GM19397 (cell line): ENCODE measurements at regions not wholly inside any gene's neighbourhood (a gene's known extent, or its start where the extent isn't known, plus 50 kb on each side); places are given as distances from the start of the nearest gene placed in this dataset.

ENCODE experiments used
- ATAC-seq: cut with Tn5 transposase; IDR thresholded peaks from one replicate; pipeline ENCODE4 v1.9.1; 2021; ENCODE audit warnings: mild to moderate bottlenecking, moderate library complexity; ENCODE audit not compliant: unreplicated experiment

DNA sequence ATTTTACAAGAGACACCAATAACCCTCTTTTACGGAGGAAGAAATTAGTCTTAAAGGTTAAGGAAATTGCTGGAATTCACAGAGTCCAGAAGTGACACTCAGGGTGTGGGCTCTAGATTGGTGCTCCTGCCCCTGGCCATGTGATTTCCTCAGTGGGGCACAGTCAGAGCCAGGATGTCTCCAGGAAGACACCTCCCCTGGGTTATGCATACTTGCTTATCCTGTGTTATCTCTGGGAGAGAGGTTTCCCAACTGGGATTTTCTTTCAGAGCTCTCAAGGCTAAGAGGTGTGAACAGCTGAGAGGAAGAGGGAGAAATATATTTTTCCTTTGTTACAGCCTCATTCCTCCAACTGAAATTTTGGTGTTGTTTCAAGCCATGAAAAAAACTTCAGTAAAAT lies 125.6 kb upstream of the CELF4 start:
- no peak for ATAC-seq

DNA sequence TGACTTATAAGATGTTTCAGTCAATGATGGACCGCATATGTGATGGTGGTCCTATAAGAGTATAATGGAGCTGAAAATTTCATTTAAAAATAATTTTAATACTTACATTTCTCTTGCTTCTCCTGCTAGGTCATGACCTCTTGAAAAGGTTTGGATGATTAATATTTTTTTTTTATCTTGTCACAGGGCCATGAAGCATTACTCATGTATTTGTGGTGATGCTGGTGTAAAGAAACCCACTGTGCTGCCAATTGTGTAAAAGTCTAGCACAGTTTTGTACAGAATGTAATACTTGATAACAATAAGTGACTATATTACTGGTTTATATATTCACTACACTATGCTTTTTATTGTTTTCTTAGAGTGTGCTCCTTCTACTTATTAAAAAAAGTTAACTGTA lies 124.2 kb upstream of the CELF4 start:
- ATAC-seq = no peak

DNA sequence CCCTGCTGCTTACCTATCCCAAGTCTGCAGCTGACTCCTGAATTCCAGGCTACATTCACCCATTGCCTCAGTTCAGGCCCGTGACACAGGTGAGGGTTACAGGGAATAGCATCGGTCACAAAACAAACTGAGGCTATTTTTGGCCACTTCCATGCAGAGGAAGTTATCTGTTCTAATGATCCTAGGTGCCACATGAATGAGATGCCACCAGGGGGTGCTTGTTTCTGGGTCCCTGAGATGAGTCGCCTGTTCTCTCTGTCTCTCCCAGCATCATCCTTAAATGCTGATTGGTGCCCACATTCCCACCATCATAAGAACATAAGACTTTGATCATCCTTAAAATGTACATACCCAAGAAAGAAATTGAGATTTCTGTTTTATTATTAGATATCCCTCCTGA lies 119.0 kb upstream of the CELF4 start:
- no peak for ATAC-seq

DNA sequence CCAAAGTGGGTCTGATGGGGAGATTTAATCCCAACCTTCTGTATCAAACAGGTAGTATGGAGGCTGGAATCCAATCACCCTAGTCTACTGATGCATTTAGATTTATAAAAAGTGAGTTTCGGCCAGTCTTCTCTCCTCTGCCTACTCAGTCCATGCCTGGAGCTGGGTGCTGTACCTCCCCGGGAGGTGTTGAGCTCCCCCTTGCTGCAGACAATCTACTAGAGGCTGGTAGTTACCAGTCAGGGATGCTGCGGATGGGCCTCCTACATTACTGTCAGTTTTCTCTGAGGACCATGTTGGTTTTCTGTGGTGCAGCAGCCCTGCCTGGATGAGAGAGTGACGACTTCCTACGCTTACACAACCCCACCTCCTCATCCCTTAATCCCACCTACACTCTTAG lies 118.6 kb upstream of the CELF4 start:
- no peak for ATAC-seq

DNA sequence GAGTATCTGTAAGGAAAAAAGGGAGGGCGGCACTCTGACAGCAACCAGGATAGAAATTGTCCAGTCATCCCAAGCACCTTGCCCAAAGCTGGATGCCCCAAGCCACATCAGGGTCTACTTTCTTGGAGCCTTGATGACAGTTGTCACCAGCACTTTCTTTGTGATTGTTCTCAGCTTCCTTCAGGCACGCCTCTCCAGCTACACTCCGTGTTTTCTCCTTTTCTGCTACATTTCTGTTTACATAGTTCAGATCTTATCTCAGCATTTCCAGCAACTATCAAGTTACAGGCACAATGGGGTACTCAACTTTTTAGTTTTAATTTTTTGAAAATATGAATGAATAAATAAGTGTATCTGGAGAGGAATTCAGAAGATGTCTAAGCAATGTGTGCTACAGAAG lies 115.3 kb upstream of the CELF4 start:
- no peak for ATAC-seq

DNA sequence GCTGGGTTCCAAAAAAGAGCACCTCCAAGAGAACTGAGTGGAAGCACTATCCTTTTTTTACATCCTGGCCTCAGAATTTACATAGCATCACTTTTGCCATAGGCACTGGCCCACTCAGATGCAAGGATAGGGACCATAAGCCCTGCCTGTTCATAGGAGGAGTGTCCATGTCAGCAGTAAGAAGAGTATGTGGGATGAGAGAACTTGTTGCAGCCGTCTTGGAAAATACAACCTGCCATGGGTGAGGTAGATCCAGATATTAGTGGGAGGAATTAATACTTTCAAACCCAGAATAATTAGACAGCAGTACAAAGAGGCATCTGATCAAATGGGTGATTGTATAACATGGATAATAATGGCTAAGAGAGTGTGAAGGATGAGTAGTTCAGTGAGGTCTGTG lies 110.7 kb upstream of the CELF4 start:
- no peak for ATAC-seq

DNA sequence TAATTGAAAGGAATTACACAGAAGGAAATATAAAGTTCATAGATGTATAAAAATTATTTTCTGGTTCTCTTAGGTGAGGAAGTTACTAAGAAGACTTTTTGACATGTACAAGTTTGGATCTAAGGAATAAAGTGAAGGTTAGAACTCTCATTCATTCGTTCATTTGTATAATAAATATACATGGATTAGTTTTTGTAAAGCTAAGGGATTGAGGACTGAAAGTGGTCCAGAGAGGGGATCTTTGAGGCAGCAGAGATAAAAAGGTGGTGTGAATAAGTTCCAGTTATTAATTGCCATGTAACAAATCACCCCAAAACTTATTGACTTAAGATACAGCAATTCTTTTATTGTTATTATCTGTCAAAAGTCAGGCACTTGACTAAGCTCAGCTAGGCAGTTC lies 110.1 kb upstream of the CELF4 start:
- ATAC-seq = no peak

DNA sequence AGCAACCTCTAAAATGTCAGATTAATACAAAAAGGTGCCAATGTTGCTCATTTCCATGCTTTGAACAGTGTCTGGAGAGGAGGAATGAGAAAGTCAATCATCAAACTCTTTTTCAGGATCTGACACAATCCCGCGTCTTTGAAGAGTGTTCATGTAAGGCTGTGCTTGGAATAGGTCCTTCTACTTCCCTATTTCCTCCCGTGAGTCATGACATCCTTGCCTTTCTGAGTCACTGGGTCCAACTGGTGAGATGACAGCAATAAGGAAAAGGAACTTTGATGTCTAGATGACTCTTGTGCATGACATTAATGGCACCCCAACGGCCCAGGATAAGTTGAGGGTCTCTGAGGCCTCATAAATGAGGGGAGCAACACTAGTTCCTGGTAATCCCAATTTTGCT lies 109.0 kb upstream of the CELF4 start:
- no peak for ATAC-seq

DNA sequence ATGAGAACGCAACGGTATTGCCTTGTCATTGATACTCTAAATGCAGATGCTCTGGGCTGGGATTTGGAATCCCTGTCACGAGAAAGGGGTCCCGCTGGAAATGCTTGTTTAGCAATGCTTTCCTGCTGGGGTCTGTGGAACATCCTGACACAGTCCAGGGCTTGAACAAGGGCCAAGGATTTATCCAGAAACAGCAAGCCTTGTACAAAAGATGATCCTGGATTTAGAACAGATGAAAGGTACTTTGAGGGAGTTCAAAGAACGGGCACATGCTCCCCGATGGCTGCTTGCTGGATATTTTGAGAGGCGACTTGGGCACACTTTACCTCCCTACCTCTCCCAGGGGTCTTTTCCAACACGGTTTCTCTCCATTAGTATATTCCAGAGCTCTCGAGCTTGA lies 108.1 kb upstream of the CELF4 start:
- no peak for ATAC-seq

DNA sequence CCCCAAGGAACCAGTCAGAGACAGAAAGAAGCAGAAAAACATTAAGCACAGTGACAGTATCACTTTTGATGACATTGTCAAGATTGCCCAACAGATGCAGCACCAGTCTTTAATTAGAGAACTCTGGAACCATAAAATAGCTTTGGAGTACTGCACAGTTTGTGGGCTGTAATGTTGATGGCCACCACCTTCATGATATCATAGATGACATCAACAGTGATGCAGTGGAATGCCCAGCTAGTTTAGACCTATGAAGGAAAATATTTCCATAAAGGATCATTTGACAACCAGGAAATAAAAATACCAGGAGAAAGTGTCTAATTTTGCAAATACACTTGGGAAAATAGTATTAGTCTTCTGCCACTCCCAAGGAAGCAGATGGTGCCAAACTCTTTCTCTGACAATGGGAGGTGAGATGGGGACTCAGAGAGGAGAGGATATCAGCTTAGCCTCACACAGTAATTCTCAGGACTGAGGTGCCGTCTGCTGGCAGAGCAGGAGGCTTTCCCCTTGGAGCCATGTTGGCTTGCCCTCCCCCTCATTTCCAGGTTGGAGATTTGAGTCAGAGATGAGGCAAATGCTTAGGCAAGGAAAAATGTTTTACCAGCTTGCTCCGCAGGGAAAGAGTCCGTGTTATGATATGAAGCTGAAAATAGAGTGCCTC lies 107.5 kb upstream of the CELF4 start:
- ATAC-seq = no peak

DNA sequence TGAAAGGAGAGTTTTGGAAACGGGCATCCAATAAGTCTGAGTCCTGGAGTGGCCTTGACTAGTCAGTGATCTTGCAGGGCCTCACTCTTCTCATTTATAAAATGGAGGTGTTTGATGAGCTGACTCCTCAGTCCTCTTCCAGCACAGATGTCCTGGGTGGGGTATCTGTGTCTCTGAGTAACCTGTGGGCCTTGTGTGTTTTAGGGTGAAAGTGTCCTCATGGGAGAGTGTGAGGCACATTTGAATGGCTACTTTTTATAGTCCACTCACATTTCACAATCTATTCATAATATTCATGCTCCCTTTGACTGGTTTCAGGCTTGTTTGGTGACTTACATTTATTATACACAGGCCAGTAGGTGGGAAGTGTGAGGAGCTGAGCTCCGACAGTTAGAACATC lies 106.4 kb upstream of the CELF4 start:
- ATAC-seq = no peak

DNA sequence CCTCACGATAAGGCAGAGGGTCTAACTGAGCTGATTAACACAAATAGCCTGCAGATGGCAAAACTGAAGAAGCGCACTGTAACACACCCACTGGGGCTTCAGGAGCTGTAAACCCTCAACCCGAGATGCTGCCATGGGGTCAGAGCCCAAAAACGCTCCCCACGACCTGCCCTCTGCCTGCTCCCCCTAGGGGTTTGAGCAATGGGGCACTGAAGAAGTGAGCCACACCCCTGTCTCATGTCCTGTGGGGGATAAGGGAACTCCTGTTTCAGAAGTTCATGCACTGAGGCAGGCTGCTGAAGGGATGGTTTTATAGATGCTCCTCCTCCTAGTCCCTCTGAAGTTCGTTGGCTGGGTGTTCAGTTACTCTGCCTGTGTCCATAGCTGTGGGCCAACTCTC lies 105.9 kb upstream of the CELF4 start:
- no peak for ATAC-seq

DNA sequence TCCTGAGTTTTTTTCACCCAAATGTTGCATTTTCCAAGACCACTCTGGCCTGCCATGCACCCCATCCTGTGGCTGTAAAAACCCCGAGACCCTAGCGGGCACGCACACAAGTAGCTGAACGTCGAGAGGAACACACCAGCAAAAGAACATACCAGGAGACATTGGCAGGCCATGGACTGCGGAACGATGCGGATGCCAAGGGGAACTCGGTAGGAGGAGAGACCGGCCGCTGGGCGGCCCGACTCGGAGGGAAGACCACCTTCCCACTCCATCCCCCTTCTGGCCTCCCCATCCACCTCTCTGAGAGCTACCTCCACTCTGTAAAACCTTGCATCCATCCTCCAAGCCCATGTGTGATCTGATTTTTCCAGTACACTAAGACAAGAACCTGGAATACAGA lies 105.5 kb upstream of the CELF4 start:
- ATAC-seq = no peak

DNA sequence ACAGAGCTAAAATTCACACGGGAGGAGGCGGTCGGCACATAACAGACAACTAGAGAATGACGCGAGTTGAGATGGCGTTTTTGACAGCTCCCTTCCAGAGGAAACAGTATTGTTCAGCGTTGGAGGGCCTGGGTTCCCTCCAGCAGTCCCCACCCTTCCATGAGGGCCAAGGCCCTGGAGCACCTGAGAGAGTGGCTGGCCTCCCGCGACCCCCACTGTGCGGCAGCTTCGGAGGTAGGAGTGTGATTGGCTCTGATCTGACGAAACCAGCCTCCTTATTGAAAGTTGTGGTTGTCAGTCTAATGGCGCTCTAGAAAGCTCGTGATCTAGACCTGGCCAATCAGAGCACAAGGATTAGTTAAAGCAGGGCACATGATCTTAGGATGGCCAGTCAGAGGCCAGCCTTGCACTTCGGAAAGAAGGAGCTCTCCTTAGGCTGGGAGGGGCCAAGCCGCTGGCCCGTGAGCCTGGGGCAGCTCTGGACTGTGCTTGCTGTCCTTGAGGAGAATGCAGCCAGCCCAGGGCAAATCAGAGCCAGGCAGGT lies 104.5 kb upstream of the CELF4 start:
- no peak for ATAC-seq

DNA sequence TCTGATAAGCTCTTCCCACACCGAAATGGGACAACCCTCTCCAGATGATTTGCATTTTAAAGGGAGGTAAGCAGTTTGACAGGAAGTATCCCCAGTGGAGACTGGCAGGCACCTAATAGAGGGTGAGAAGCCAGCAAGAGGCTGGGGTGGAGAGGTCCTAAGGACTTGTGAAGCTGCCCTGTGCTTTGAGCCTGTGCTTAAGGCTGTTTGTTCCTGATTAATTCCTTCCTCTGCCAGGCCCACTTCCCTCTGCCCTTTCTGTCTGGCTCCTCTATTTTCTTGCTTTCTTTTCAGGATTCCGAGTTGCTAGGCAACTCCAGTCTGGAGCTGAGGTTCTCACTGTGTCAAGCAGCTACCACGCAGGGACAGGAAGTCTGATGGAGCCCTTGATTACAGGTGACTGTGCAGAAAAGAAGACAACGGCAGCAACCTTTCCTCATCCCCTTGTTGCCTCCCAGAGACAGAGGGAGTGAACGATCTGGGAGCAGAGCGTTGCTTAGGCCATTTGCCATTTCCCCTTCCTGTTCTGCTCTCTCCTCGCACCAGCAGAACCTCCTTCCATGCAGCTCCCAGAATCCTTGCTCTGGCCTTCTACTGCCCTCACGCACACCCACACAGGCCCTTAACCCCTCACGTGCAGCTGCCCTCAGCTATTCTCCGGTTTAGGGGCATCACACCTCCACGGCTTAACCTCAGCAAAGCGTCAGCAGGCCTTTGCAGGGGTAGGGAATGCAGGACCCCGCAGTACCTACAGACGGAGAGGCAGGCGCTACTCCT lies 103.6 kb upstream of the CELF4 start:
- ATAC-seq = no peak

DNA sequence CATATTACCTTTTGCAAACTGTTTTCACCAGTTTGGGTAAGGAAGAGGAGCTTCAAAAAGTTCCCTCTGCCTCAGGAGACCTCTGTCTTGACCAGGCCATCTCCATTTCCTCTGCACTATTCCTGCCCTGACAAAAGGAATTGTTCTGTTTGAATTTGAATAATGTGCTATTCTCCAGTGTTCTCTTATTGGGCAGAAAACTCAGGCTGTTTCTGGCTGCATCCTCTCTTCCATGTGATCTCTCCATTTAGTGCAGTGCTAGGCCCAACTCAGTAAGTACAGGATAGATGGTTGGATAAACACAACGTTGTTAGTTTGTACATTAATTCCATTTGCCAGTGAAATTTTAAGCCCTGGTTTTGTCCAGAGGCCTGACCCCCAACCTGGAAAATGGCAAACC lies 102.2 kb upstream of the CELF4 start:
- no peak for ATAC-seq

DNA sequence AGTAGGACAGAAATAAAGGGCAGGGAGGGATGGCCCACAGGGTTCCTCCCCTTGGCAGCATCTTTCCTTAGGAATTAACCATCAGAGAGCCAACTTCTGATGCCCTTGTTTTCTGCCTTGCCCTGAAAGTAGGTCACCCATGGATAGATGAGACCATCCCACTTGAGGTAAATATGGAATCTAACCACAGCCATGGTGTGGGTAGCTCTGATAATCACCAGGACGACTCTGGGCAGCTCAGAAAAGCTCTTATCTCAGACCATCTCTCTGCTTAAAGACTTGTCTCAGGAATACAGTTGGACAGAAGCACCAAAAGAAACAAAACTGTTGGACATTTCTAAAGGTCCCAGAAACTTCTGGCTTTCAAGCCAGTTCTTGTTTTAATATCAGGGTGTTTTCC lies 101.4 kb upstream of the CELF4 start:
- no peak for ATAC-seq

DNA sequence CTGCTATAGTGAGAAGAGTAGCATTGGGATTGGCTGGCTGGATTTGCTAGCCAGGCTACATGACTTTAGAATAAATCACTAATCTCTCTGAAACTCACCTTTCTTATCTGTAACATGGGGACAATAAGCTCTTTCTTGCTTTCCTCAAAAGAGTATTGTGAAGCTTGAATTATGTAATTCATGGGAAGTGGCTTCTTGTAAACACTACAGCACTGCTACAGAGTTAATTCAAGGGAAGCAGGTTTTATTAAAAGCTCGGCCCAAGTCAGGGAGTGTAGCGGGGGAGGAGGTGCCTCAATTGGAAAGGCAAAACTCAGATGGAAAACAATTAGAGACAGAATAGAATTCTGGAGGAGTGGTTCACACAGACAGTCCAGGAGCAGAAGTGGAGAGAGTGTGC lies 100.9 kb upstream of the CELF4 start:
- no peak for ATAC-seq

DNA sequence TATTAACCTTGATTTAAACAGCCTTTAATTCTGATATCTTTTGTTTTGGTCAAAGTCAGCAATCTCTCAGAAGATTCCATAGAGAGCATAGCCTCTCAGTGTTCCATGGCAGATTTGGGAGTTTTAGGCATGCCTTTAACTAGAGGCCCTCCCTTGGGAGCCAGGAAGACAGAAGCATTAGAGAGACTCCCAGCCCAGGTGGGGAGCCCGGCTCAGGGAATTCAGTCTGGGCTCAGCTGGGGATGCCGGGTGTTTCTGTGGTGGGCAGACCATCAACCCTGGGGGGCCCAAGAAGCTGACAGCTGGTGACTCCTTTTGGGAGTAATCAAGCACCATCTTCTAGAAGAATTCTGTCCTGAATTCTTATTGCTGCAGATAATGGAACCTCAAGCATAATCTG lies 99.7 kb upstream of the CELF4 start:
- no peak for ATAC-seq

DNA sequence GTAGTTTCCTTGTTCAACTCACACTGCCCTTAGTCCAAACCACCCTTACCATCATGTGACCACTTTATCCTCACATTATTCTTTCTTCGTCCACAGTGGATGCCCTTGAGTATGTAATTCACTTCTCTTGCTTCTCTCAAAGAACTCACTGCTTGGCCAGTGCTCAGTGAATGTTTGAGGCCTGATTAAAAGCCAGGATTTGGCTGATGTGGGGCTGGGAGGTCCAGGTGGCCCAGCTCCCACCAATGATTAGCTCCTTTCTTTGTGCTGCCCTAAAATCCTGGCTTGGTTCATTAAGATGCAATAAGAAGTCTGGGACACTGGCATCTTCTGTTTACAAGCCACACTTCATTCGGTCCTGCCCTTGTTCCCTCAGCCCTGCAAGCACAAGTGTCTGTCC lies 97.8 kb upstream of the CELF4 start:
- no peak for ATAC-seq

DNA sequence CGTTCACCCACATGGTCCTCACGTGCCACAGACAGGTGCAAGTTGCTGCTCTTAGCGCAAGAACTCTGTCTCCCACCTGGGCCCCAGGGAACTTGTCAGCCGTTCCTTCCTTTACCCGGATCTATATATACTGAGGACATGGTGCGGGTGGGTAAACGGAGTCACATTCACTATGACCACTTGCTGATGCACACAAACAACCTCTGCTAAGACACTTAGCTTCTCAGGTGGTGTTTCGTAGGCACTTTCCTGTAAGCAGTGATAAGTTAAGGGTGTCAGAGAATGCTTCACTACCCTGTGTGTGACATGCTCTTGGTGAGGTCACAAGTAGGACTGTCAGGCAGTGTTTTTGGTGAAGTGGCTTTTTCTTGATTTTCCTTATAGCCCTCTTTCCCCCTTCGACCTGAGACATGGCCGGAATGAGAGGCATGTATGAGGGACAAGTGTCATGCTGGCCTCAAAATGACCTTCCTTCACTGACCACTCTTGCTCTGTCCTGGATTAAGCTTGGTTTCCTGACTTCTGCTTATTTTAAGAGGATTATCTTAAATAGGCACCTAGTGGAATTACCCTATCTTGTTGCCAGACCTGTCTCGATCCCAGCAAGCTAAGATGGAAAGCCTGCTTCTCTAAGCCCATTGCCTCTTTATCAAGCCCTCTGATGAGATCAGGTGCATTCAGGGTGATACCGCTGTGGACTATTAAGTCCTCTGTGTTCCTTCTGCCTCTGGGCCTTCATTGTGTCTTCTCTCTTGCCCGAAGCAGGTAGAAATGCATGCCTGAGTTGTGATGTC lies 97.1 kb upstream of the CELF4 start:
- no peak for ATAC-seq

DNA sequence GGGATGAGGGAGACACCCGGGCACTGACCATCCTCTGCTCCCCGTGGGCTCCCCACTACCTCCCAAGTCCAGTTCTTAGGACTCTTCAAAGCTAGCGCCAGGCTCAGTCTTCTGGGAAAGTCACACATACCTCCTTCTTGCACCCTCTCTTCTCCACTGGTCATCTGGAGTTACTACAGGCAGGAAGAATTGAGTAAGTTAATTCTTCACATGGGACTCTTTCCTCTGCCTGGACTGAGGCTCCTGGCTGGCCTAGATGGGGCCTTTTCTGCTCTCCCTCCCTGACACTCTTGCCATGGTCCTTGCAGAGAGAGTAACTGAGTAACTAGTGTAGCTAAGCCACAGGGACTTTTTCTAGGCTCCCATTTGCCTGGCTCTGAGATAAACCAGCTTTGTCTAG lies 96.5 kb upstream of the CELF4 start:
- ATAC-seq = no peak
